ENCODE measurements at regions not wholly inside any gene's neighbourhood (a gene's known extent, or its start where the extent isn't known, plus 50 kb on each side); places are given as distances from the start of the nearest gene placed in this dataset.
"Not testable (repeated sequence)": the region's sequence is repeated elsewhere in the genome, so short reads cannot be mapped to it uniquely, and the experiment has no call there.

- DNase-seq (ENCODE audit: low spot score) = no peak
Measured at GRCh38 chr10:53177468-53177867, 404.9 kb upstream of the MBL2 start.

- no peak for DNase-seq (ENCODE audit: low spot score)
Measured at GRCh38 chr10:53166325-53166724, 393.7 kb upstream of the MBL2 start.

DNA sequence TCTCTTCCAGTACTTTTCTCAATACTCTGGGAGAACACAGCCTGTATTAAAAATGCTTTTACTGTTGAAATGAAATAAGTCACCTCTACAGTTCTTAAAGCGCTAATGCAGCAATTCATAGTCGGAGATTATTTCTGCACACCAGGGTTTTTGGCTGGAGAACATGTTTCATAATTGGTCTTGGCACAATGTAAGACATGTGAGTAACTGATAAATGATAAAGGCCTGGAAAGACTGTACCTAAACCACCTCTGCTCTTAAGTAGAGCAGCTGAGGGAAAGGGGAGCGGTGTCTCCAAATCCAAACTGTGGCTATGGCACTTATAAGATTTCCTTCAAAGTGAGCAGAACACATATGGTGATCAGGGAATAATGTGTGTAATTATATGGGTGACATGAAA lies 390.3 kb upstream of the MBL2 start:
- DNase-seq (ENCODE audit: low spot score) = no peak

- DNase-seq (ENCODE audit: low spot score) = no peak
Measured at GRCh38 chr10:53161231-53161630, 388.6 kb upstream of the MBL2 start.

DNA sequence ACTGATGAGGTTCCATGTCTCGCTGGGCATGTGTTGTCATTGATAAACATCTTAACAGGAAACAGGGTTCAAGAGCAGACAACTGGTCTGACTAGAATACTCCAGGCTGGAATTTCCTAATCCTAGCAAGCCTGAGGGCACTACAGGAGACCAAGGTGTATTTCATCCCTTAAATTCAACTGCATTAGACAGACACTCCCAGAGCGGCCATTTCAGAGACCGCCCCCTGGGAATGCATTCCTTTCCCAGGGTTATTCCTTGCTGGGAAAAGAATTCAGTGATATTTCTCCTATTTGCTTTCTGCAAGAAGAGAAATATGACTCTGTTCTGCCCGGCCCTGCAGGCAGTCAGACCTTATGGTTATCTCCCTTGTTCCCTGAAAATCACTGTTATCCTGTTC lies 383.1 kb upstream of the MBL2 start:
- not testable (repeated sequence) for DNase-seq (ENCODE audit: low spot score)

DNA sequence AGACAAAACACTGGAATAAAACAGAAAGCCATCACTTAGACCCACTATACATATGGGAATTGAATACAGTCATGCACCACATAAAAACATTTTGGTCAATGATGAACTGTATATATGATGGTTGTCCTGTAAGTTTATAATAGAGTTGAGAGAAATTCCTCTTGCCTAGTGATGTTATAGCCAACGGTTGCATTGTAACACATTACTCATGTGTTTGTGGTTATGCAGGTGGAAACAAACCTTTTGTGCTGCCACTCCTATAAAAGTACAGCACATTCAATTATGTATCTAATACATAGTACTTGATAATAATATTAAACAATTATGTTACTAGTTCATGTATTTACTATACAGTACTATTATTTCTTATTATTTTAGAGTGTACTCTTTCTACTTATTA lies 381.2 kb upstream of the MBL2 start:
- DNase-seq (ENCODE audit: low spot score) = no peak

GRCh38 chr10:53140506-53140905 lies 367.9 kb upstream of the MBL2 start:
- no peak for DNase-seq (ENCODE audit: low spot score)

DNA sequence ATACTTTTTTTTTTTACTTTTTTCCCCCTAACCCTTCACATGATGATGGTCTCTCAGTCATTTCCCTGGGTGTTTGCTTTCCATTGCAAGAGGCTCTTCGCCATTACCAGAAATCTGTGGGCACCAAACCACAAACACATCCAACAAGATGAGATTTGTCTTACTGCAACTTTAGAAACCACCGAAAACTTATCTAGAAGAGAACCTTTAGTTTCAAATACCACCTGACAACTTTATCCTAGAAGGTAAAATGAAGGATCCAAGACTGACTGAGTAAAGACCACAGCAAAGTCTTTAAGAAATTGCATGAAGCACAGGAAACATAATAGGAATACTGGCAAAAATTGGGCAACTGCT lies 363.3 kb upstream of the MBL2 start:
- DNase-seq (ENCODE audit: low spot score) = no peak

- no peak for DNase-seq (ENCODE audit: low spot score)
Measured at GRCh38 chr10:53135213-53135896, 362.8 kb upstream of the MBL2 start.

GRCh38 chr10:53134050-53134449 lies 361.5 kb upstream of the MBL2 start:
- no peak for DNase-seq (ENCODE audit: low spot score)

GRCh38 chr10:53130337-53130736 lies 357.8 kb upstream of the MBL2 start:
- no peak for DNase-seq (ENCODE audit: low spot score)

DNA sequence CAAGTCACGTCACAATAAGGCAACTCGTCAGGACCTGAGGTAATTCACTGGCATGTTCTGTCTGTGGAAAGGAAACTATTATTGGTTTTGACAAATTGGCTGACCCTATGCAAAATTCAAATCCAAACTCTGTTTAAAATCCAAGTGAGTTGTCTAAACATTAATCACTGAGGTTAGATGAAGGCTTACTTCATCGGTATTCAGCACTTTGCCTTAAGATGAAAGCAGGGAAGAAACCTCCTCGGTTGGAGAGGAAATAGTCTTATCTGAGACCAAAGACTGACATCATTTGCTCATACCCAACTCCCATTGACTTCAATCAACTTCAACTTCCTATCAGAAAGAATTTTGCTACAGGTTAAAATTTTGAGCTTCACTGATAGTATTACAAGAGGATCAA lies 355.1 kb upstream of the MBL2 start:
- DNase-seq (ENCODE audit: low spot score) = no peak

- no peak for DNase-seq (ENCODE audit: low spot score)
Measured at GRCh38 chr10:53123311-53123710, 350.7 kb upstream of the MBL2 start.

- no peak for DNase-seq (ENCODE audit: low spot score)
Measured at GRCh38 chr10:53122281-53122680, 349.7 kb upstream of the MBL2 start.

DNA sequence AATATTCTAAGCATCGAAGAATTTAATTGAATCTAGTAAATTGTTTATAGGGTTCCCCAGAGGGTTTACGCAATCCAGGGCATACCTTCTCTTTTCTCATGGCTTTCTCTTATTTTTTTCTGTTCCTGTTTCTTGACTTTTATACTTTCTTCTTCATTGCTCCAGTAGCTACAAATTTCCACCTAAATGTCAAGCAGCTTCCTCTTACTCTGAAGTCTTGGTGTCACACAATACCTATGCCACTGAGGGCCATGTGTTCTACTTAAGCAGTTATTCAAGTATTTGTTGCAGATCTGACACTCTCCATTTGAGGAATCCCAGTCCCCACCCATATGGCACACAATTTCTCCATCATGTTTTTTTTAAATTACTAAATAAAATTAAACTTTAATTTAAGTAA lies 343.1 kb upstream of the MBL2 start:
- no peak for DNase-seq (ENCODE audit: low spot score)

- DNase-seq (ENCODE audit: low spot score) = no peak
Measured at GRCh38 chr10:53111529-53111928, 338.9 kb upstream of the MBL2 start.

DNA sequence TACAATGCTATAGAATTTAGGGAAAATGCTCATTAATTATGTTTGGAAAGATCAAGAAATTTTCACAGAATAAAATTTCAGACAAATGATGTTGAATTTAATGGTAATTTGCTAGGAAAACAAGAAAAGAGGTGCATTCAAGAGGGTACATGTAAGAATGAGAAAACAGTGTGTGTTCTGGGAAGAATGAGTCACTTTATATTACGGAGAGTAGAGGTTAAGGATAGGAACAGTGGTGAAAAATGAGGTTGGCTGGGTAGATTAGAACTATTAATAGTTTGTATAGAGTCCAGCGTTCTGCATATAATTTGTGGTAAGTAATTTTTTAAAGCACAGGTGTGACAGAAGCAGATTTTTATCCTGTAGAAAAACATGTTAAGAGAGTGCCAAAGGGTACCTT lies 336.7 kb upstream of the MBL2 start:
- DNase-seq (ENCODE audit: low spot score) = no peak

DNA sequence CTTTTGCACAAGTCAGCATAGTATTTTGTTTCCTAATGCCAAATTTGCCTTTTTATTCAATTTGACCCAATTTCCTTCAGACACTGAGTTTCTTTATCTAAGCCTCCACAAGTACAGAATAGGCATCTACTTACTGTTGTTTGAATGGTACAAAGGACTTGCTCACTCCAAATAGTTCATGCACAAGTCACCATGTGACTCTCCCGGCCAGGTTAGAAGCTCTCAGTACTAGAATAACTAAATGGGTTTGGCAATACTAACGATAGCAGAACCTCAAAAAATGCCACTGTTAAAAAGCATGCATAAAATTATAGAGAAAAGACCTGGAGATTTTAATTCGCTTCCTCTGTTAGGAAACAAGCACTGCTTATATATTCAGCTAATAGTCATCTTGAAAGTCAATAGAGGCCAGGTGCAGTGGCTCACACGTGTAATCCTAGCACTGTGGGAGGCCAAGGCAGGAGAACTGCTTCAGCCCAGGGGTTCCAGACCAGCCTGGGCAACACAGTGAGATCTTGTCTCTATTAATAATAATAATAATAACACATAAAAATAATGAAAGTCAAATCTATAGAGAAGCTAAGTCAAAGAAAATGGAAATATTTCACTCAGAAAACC lies 335.8 kb upstream of the MBL2 start:
- no peak for DNase-seq (ENCODE audit: low spot score)

DNA sequence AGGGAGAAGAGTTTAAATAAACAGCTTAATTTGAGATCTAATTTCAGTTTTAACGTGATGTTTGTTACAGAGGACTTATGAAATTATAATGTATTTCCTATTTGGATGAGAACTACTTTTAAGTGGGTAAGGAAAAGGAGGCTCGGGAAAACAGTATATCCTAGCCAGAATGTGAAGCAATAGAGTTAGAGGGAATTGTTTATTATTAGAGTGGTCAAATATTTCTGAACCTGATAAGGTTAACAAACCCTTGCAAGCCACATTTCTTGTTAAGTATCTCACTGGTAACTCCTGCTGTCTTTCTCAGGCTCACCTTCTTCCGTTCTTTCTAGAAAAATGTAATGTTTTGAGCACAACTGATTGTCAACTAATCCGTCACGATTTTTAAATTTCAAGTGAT lies 335.1 kb upstream of the MBL2 start:
- DNase-seq (ENCODE audit: low spot score) = no peak

DNA sequence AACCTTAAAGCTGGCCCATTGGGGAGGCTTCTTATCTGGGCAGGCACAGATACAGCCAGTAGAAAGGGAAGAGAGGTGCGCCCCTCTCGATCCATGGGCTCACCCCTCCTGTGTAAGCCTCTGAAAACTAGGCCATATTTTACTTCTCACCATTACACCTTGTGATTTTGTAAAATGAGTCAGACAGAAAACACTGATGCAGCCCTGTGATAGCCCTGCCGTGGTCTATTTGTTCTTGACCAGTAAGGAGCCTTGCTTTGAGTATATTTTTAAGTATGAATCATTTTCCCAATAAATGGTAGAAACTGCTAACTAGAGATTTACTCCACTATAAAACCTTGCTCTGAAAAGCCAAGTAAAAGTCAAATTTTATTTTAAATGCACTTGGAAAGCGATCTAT lies 329.8 kb upstream of the MBL2 start:
- DNase-seq (ENCODE audit: low spot score) = no peak

DNA sequence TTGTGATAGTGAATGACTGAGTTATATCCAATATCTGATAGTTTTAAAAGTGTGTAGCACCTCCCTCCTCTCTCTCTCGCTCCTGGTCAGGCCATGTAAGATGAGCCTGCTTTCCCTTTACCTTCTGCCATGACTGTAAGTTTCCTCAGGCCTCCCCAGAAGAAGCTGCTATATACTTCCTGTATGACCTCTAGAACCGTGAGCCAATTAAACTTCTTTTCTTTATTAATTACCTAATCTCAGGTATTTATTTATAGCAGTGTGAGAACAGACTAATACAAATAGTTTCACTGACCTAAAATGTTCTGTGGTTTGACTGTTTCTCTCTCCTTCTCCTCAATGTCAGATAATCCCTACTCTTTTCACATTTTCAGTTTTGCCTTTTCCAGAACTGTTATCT lies 321.3 kb upstream of the MBL2 start:
- DNase-seq (ENCODE audit: low spot score) = no peak

DNA sequence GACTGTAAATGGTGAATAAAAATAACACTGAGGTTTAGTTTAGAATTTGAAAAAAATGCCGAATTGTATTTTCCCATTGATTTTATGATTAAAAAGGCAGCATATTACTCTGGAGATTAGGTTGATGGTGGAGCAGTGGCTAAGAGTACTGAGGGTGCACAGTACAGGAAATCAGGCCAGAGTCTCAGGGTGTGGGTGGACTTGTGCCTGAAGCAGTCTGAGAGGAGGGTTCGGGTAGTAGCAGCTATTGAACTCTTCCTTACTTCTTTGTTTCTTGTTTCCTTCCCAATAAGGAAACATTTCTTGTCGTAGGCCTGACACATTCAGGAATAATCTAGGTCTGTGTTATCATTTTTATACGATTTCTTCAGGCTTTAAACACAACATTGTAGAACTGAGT lies 319.0 kb upstream of the MBL2 start:
- DNase-seq (ENCODE audit: low spot score) = no peak

DNA sequence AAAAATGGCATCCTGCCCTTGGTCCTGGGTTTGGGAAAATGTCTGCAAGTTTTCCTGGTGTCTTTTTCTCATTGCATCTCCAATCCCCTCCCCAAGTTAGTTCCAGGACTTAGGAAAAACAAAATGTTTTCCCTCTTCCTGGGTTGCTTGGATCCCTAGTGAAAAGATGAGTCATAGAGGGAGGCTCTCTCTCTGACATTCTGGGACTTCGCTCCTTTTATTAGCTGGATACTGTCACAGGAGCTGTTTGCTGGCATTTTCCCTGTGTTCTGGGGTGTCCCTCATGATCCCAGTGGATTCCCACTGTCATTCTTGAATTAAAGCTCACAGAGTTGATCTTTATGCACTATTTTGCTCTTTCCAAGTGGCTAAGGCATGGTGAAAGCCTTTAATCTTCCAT lies 316.4 kb upstream of the MBL2 start:
- DNase-seq (ENCODE audit: low spot score) = no peak

GRCh38 chr10:53079283-53079682 lies 306.7 kb upstream of the MBL2 start:
- no peak for DNase-seq (ENCODE audit: low spot score)
